22Rv1 (cell line): ENCODE measurements at regions not wholly inside any gene's neighbourhood (a gene's known extent, or its start where the extent isn't known, plus 50 kb on each side); places are given as distances from the start of the nearest gene placed in this dataset.

Source experiments
- H3K27ac ChIP-seq: fragments of 450-650 bp; 2 replicates; pipeline ENCODE4 v1.5.1; 2017
- CTCF ChIP-seq: fragments of 450-650 bp; IDR thresholded peaks from 2 replicates; pipeline ENCODE4 v1.5.1; 2017; ENCODE audit warnings: mild to moderate bottlenecking
- ZFX ChIP-seq: fragments of 450-650 bp; IDR thresholded peaks from 2 replicates; pipeline ENCODE4 v1.6.1; 2017; ENCODE audit warnings: antibody characterized with exemption, borderline replicate concordance

GRCh38 chr13:103140001-103140671, 73.9 kb upstream of the SLC10A2 start:
- no peak for TF ChIP-seq ZFX
- TF ChIP-seq CTCF: peak; percentile 58
- H3K27ac ChIP-seq: no peak overlapping the region

GRCh38 chr13:103134271-103134670, 68.1 kb upstream of the SLC10A2 start:
- TF ChIP-seq CTCF (no peak), ZFX (no peak)
- H3K27ac ChIP-seq: no peak overlapping the region

- no peak for TF ChIP-seq CTCF
- no peak for TF ChIP-seq ZFX
- H3K27ac ChIP-seq: no peak overlapping the region
Measured at GRCh38 chr13:103133556-103133955, 67.3 kb upstream of the SLC10A2 start.

GRCh38 chr13:103130681-103131210, 64.5 kb upstream of the SLC10A2 start:
- no peak overlapping the region for H3K27ac ChIP-seq
- no peak for TF ChIP-seq CTCF
- TF ChIP-seq ZFX: no peak

GRCh38 chr13:103130146-103130545, 63.9 kb upstream of the SLC10A2 start:
- TF ChIP-seq ZFX: no peak
- TF ChIP-seq CTCF: no peak
- no peak overlapping the region for H3K27ac ChIP-seq
